SH-SY5Y (cell line): ENCODE measurements at regions not wholly inside any gene's neighbourhood (a gene's known extent, or its start where the extent isn't known, plus 50 kb on each side); places are given as distances from the start of the nearest gene placed in this dataset.
A peak's percentile ranks its signal among the peaks of the same experiment; 100 is the strongest.

Experiments
- GATA2 ChIP-seq: IDR thresholded peaks from 2 replicates; pipeline ENCODE4 v1.6.1; 2011; ENCODE audit warnings: mild to moderate bottlenecking, low read depth, low read length
- GATA3 ChIP-seq: IDR thresholded peaks from 2 replicates; pipeline ENCODE4 v1.6.1; 2011; ENCODE audit warnings: low read depth, mild to moderate bottlenecking, low read length, moderate library complexity

- no peak for TF ChIP-seq GATA3
- TF ChIP-seq GATA2, result no peak
Measured at GRCh38 chr3:70620367-70620766, 307.9 kb upstream of the MDFIC2 start.

- TF ChIP-seq GATA2 (no peak), GATA3 (no peak)
Measured at GRCh38 chr3:70618151-70618550, 305.7 kb upstream of the MDFIC2 start.

- TF ChIP-seq GATA3 (no peak), GATA2 (no peak)
Measured at GRCh38 chr3:70615286-70615685, 302.8 kb upstream of the MDFIC2 start.

GRCh38 chr3:70614111-70614510, 301.7 kb upstream of the MDFIC2 start:
- TF ChIP-seq GATA2 (no peak), GATA3 (no peak)

GRCh38 chr3:70612920-70613319, 300.5 kb upstream of the MDFIC2 start:
- TF ChIP-seq GATA2 (no peak), GATA3 (no peak)

GRCh38 chr3:70608434-70608833, 296.0 kb upstream of the MDFIC2 start:
- no peak for TF ChIP-seq GATA2
- no peak for TF ChIP-seq GATA3

GRCh38 chr3:70607469-70607868, 295.0 kb upstream of the MDFIC2 start:
- TF ChIP-seq GATA2, result no peak
- no peak for TF ChIP-seq GATA3

GRCh38 chr3:70606018-70606417, 293.6 kb upstream of the MDFIC2 start:
- TF ChIP-seq GATA2, result peak; percentile 53; the same call in 1 of the 2 replicates
- peak; percentile 56 for TF ChIP-seq GATA3

GRCh38 chr3:70603103-70603502, 290.7 kb upstream of the MDFIC2 start:
- TF ChIP-seq GATA2 (no peak), GATA3 (no peak)

- TF ChIP-seq GATA3 (no peak), GATA2 (no peak)
Measured at GRCh38 chr3:70597312-70597711, 284.9 kb upstream of the MDFIC2 start.

- TF ChIP-seq GATA2 (no peak), GATA3 (no peak)
Measured at GRCh38 chr3:70583682-70584081, 271.2 kb upstream of the MDFIC2 start.

GRCh38 chr3:70582803-70583202, 270.4 kb upstream of the MDFIC2 start:
- TF ChIP-seq GATA3 (no peak), GATA2 (no peak)

GRCh38 chr3:70580021-70580420, 267.6 kb upstream of the MDFIC2 start:
- TF ChIP-seq GATA3 (no peak), GATA2 (no peak)

- TF ChIP-seq GATA2, result no peak
- no peak for TF ChIP-seq GATA3
Measured at GRCh38 chr3:70571696-70572095, 259.3 kb upstream of the MDFIC2 start.

GRCh38 chr3:70570584-70570983, 258.1 kb upstream of the MDFIC2 start:
- TF ChIP-seq GATA2, result no peak
- no peak for TF ChIP-seq GATA3

GRCh38 chr3:70568626-70569025, 256.2 kb upstream of the MDFIC2 start:
- TF ChIP-seq GATA2, result no peak
- TF ChIP-seq GATA3, result no peak

GRCh38 chr3:70565861-70566260, 253.4 kb upstream of the MDFIC2 start:
- TF ChIP-seq GATA3 (no peak), GATA2 (no peak)
